Stimulated activated CD4-positive, alpha-beta T cell treated with anti-CD3 and anti-CD28 coated beads, Interleukin-12 subunit alpha, Interleukin-12 subunit beta, amount 100 ng/mL, for 24 hours (primary cell): ENCODE measurements at regions not wholly inside any gene's neighbourhood (a gene's known extent, or its start where the extent isn't known, plus 50 kb on each side); places are given as distances from the start of the nearest gene placed in this dataset.

Experiments used
- DNase-seq, 2 experiments: peaks; one replicate each; pipeline ENCODE4 v3.0.0-alpha.2; 2020; ENCODE audit warnings: low read depth in 2 of 2

DNA sequence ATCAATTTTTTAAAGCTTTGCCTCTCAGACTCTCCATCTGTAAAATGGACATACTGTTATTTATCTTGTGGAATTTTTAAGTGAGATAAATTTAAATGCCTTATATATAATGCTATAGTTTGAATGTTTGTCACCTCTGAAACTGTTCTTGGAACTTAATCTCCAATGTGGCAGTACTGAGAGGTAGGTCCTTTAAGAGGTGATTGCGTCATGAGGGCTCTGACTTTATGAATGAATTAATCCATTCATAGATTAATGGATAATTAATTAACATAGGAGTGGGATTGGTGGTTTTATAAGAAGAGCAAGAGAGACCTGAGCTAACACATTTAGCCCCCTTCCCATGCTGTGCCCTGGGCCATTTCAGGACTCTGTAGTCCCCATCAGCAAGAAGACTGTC lies 326.3 kb upstream of the TSHZ2 start:
- DNase-seq = no peak

GRCh38 chr20:52643034-52643433 lies 329.1 kb upstream of the TSHZ2 start:
- no peak for DNase-seq

GRCh38 chr20:52637201-52637600 lies 335.0 kb upstream of the TSHZ2 start:
- no peak for DNase-seq

DNA sequence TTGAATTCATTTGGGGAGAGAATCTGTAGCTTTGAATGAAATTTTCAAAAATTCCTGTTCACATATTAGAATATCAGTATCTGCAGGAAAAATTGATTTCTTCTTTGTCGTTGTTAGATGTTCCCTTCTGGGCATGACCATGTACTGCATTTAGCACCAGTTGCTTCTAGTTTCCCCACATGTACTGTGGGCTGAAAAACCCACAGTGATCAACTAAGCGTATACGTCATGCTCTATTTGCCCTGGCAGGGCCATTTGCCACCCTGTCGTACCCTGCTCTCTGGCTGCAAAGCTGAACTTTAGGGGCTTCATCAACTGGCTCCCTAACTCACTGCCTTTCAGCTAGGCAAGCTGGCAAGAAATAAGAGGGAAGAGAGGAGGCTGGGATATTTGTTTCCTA lies 340.7 kb upstream of the TSHZ2 start:
- DNase-seq = no peak

DNA sequence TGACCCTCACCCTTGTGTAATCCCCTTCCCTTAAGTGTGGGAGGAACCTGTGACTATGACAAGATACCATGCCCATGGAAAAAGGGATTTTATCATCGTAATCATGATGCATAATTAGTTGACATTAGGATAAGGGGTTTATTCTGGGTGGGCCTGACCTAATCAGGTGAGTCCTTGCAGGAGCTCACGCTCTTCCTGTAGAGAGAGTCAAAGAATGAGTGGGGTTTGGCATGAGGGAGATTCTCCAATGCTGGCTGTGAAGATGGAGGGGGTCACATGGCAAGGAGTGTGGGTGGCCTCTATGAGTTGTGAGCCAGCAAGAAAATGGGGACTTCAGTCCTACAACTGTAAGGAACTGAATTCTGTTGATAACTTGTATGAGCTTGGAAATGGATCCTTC lies 342.0 kb upstream of the TSHZ2 start:
- DNase-seq = no peak

- DNase-seq = no peak
Observed at GRCh38 chr20:52624281-52624680, 347.9 kb upstream of the TSHZ2 start.

GRCh38 chr20:52622081-52622480 lies 350.1 kb upstream of the TSHZ2 start:
- no peak for DNase-seq

GRCh38 chr20:52621401-52621800 lies 350.8 kb upstream of the TSHZ2 start:
- DNase-seq = no peak

DNA sequence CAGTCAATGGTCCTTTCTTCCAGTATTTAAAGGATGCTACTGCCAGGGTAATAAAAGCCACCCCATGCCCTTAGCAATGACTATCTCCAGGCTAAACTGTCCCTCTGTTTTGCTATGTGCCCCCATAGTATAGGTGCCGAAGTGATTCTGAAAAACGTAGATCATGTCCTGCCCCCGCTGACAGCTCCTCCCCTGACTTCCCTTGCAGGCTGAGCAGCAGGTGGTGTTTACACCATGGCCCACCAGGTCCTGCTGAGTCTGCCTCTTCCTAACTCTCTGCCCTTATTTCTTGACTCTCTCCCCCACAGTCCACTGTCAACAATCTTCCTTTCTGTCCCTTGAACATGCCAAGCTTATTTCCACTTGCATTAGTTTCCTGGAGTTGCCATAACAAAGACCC lies 352.5 kb upstream of the TSHZ2 start:
- DNase-seq = no peak

DNA sequence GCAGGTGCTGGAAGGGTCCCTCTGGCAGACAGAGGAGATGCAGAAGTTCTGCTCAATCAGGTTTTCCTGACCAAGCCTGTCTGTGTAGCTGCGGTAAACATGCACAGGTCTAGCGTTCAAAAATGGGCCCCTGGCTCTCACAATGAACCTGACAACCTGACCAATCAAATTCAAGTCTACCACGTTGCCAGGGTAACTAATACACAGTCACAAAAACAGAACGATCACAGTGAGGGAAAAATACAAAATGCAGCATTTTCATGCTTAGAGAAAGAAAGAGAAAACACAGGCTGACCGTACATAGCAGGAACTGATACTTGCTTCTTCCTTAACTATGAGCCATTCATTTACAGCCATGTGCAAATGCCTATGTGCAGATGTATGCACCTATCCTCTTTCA lies 353.1 kb upstream of the TSHZ2 start:
- DNase-seq = no peak

- no peak for DNase-seq
Observed at GRCh38 chr20:52616629-52617028, 355.5 kb upstream of the TSHZ2 start.

DNA sequence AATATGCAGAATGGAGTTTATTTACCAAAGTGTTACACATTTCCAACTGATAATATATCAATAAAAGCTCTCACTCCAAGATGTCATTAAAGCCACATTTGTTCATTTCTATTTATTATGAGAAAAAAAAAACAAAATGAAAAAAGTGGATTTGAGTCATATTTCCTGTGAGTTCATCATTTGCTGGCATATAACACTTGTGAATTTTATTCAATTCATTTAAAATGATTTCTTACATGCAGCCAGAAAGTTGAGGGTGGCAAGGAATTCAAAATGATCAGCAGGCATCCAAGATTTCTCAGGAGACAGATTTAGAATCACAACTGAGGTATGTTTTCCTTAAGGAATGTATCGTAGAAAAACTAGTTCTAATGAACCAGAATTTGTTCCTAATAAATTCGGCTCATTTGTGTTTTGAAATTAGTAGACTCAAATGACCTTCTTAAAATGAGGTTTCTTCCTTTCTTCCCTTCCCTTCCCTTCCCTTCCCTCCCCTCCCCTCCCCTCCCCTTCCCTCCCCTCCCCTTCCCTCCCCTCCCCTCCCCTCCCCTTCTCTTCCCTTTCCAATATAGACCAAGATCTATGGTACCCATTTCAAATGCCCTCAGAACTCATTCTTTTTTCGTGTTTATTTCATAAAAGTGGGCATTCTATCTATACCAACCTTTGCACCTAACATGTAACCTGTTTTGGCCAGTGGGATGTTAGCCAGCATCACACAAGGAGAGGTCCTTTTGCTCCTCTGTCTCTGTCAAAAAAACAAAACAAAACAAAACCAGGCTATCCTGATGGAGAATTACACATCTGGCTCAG lies 357.9 kb upstream of the TSHZ2 start:
- no peak for DNase-seq

DNA sequence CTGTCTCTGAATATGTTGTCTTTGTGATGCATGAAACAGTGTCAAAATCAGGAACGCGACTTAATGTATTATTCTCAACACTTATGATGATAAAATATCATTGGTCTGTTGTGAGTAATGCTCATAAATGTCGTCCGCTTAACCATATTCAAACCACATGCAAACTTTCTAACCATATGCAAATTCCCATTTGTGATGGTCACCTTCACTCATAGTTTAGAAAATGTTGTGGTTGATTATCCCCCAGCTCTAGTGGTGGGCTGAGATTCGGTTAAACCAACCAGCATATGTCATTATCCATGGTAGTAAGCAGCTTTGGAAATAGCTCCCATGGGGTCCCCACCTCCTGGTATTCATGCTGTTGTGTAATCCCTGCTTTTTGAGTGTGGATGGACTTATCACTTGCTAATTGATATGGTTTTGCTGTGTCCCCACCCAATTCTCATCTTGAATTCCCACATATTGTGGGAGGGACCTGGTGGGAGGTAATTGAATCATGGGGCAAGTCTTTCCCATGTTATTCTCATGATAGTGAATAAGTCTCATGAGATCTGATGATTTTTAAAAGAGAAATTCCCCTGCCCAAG lies 360.0 kb upstream of the TSHZ2 start:
- DNase-seq = no peak

DNA sequence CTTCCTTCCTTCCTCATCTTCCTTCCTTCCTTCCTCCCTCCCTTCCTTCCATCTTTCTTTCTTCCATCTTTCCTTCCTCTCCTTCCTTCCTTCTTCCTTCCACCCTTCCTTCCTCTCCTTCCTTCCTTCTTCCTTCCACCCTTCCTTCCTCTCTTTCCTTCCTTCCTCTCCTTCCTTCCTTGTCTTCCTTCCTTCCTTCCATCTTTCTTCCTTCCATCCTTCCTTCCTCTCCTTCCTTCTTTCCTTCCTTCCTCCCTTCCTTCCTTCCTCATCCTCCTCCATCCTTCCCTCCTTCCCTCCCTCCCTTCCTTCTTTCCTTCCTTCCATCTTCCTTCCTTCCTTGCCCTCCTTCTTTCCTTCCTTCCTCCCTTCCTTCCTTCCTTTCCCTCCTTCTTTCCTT lies 361.4 kb upstream of the TSHZ2 start:
- no peak for DNase-seq

- no peak for DNase-seq
Observed at GRCh38 chr20:52601295-52601971, 370.7 kb upstream of the TSHZ2 start.

DNA sequence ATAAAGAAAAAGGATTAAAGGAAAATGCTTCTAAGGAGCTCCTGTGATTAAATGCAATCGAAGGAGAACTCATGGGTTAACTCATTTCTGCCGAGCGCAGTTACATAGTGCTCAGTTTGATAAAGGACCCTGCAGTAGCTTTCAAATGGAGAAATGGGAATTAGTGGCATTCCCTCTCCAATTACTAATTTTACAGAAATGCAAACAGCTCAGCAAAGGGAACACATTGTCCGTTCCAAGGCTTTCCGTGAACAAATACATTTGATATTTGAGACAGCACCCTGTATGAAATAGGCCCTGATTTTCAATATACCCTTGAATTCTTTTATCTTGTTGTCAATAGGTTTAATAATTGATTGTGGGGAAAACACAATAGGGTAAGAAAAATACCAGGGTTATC lies 375.9 kb upstream of the TSHZ2 start:
- DNase-seq = no peak

DNA sequence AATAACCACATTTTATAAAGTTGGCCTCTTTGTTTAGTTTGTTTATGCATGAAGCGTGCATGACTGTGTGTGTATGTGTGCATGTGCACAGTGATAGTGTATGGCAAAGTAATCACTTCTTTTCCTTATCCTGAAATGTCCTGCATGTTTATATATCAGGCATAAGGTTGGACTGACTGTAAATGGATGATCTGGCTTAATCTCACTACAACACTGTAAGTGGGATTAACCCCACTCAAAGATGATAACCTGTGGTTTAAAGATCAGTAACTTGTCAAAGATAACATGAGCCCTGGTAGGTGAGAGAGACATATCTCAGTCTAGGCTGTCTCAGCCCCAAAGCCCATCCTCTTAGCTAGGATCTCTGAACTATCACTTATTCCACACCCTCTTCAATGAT lies 376.6 kb upstream of the TSHZ2 start:
- no peak for DNase-seq

DNA sequence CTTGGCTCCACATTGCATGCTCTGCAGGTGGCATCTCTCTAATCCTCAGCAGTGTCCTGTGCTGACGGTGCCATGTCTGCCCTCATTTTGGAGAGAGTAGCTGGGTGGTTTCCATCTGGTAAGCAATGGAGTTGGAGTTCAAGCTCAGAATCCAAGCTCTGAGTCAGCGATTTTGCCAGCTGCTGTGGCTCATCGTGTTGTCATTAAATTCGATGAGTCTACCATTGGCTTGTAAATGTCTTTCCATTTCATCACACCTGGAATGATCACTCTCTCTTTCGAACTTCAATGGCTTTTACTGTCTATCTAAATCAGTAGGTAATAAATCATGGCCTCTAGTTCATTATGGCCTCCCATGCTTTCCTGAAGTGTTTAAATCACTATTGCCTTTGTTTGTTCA lies 378.5 kb upstream of the TSHZ2 start:
- DNase-seq = no peak

GRCh38 chr20:52592567-52592966 lies 379.6 kb upstream of the TSHZ2 start:
- no peak for DNase-seq

- DNase-seq = no peak
Observed at GRCh38 chr20:52590100-52590499, 382.1 kb upstream of the TSHZ2 start.

- no peak for DNase-seq
Observed at GRCh38 chr20:52589251-52589812, 382.8 kb upstream of the TSHZ2 start.

DNA sequence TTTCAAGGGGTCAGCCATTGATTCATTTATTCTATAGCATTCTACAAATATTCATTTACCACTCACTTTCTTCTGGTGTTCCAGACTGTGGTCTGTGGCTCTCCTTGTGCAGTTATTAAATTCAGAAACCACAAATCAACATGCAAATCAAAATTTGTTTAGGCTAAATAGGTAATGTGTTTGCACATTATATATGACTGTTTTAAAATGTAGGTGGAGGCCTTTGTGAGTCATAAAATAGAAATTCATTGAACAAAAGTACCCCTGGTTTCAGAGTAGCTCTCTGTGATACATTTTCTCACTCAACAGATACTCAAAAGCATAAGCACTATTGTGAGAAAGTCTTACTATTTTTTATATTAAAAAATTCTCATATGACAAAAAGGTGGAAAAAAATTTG lies 385.5 kb upstream of the TSHZ2 start:
- DNase-seq = no peak

DNA sequence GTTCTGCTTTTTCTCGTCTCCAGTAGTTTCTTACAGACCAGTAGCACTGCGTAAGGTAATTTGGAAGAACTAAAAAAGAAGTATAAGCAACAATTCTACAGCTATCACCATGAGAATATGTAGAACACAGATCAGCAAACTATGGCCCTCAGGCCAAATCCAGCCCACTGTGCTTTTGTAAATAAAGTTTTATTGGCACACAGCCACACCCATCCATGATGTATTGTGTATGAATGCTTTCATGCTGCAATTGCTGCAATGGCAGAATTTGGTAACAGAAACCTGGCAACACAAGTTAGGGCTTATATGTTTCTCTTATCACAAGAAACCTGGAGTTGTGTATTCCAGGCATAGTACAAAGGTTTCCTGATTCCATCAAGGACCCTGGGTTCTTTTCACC lies 386.8 kb upstream of the TSHZ2 start:
- DNase-seq = no peak
